CD8-positive, alpha-beta memory T cell (primary cell): ENCODE measurements at regions not wholly inside any gene's neighbourhood (a gene's known extent, or its start where the extent isn't known, plus 50 kb on each side); places are given as distances from the start of the nearest gene placed in this dataset.

Source experiments
- CTCF ChIA-PET: fragments of 350-600 bp; sonication (Branson Sonifier 250); formaldehyde crosslinking; loops from one replicate; lab custom pipeline; 2021; ENCODE audit warnings: antibody characterized with exemption; lab: Charles Lee
- POLR2A ChIA-PET: fragments of 350-600 bp; sonication (Branson Sonifier 250); formaldehyde crosslinking; loops from one replicate; lab custom pipeline; 2021; ENCODE audit warnings: antibody characterized with exemption; lab: Charles Lee
- DNase-seq, 5 donors: peaks; one replicate each; pipeline versions ENCODE4 v3.0.0 to v3.0.0-alpha.2; 2020 to 2022; ENCODE audit warnings: mixed read lengths in 1 of 5
- H3K27ac ChIP-seq: one replicate; pipeline ENCODE4 v1.7.0; 2013; ENCODE audit warnings: low read depth, mild to moderate bottlenecking, low read length, moderate library complexity
- H3K27me3 ChIP-seq: 2 replicates; pipeline ENCODE4 v1.7.0; 2013; ENCODE audit warnings: low read length, mild to moderate bottlenecking; ENCODE audit not compliant: insufficient read depth, poor library complexity, severe bottlenecking
- H3K36me3 ChIP-seq: 2 replicates; pipeline ENCODE4 v1.7.0; 2013; ENCODE audit warnings: mild to moderate bottlenecking, low read length, moderate library complexity; ENCODE audit not compliant: insufficient read depth
- H3K4me1 ChIP-seq: 2 replicates; pipeline ENCODE4 v1.7.0; 2013; ENCODE audit warnings: mild to moderate bottlenecking, low read length, moderate library complexity; ENCODE audit not compliant: insufficient read depth
- H3K4me3 ChIP-seq: 2 replicates; pipeline ENCODE4 v1.7.0; 2013; ENCODE audit warnings: mild to moderate bottlenecking, low read length
- H3K9me3 ChIP-seq: 2 replicates; pipeline ENCODE4 v1.7.0; 2013; ENCODE audit warnings: mild to moderate bottlenecking, low read length
- H3K27ac Mint-ChIP-seq, 8 donors: one replicate each; pipeline ENCODE4 v1.8.0; 2020 to 2021; ENCODE audit warnings: mixed read lengths in 8 of 8, mild to moderate bottlenecking in 6 of 8, inconsistent platforms in 3 of 8, moderate library complexity in 3 of 8
- H3K27me3 Mint-ChIP-seq, 2 donors: one replicate each; pipeline ENCODE4 v1.8.0; 2020 to 2021; ENCODE audit warnings: mixed read lengths in 2 of 2, mild to moderate bottlenecking in 1 of 2, moderate library complexity in 1 of 2
- H3K36me3 Mint-ChIP-seq, 3 donors: one replicate each; pipeline ENCODE4 v1.8.0; 2020 to 2021; ENCODE audit warnings: mixed read lengths in 3 of 3, inconsistent platforms in 1 of 3, mild to moderate bottlenecking in 1 of 3
- H3K4me1 Mint-ChIP-seq, 3 donors: one replicate each; pipeline ENCODE4 v1.8.0; 2020 to 2021; ENCODE audit warnings: mixed read lengths in 3 of 3, inconsistent platforms in 1 of 3, mild to moderate bottlenecking in 1 of 3
- H3K4me3 Mint-ChIP-seq, 7 donors: one replicate each; pipeline ENCODE4 v1.8.0; 2020 to 2021; ENCODE audit warnings: mixed read lengths in 7 of 7, mild to moderate bottlenecking in 6 of 7, moderate library complexity in 4 of 7, inconsistent platforms in 2 of 7
- H3K9me3 Mint-ChIP-seq, 5 donors: one replicate each; pipeline ENCODE4 v1.8.0; 2020 to 2022; ENCODE audit warnings: mixed read lengths in 5 of 5, mild to moderate bottlenecking in 3 of 5, moderate library complexity in 2 of 5, inconsistent platforms in 1 of 5

DNA sequence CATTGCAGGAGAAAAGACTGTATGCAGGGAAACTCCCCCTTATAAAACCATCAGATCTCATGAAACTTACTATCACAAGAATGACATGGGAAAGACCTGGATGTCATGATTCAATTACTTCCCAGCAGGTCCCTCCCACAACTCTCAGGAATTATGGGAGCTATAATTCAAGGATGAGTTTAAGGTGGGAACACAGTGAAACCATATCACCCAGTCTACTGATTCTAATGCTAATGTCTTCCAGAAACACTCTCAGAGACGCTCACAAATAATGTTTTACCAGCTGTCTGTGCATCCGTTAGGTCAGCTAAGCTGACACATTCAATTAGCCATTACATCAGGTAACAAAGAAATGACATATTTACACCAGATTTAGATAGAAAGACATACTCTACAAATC, 637.9 kb downstream of the NLGN4Y start:
- Mint-ChIP-seq H3K9me3 (no peaks in the 10 kb centered on the region), H3K27ac (no peak overlapping the region), H3K4me1 (no peaks in the 10 kb centered on the region), H3K36me3 (no peaks in the 10 kb centered on the region), H3K4me3 (no peak overlapping the region), H3K27me3 (no peaks in the 10 kb centered on the region)
- Histone ChIP-seq H3K27me3 (no peaks in the 10 kb centered on the region), H3K9me3 (no peaks in the 10 kb centered on the region), H3K4me1 (no peaks in the 10 kb centered on the region), H3K27ac (no peak overlapping the region), H3K4me3 (no peak overlapping the region), H3K36me3 (no peaks in the 10 kb centered on the region)
- POLR2A ChIA-PET, result no interaction called here
- CTCF ChIA-PET, result no interaction called here
- no peak for DNase-seq

GRCh38 chrY:15179890-15180289, 655.6 kb downstream of the NLGN4Y start:
- Histone ChIP-seq H3K27me3 (no peaks in the 10 kb centered on the region), H3K9me3 (no peaks in the 10 kb centered on the region), H3K4me3 (no peak overlapping the region), H3K4me1 (no peaks in the 10 kb centered on the region), H3K27ac (no peak overlapping the region), H3K36me3 (no peaks in the 10 kb centered on the region)
- CTCF ChIA-PET, result no interaction called here
- no peaks in the 10 kb centered on the region for H3K9me3 Mint-ChIP-seq
- POLR2A ChIA-PET, result no interaction called here
- H3K27me3 Mint-ChIP-seq, result no peaks in the 10 kb centered on the region
- DNase-seq, result no peak
- no peaks in the 10 kb centered on the region for H3K4me1 Mint-ChIP-seq
- H3K27ac Mint-ChIP-seq, result no peak overlapping the region
- no peaks in the 10 kb centered on the region for H3K36me3 Mint-ChIP-seq
- no peak overlapping the region for H3K4me3 Mint-ChIP-seq

- CTCF ChIA-PET, result no interaction called here
- H3K27me3 ChIP-seq, result no peaks in the 10 kb centered on the region
- no peak overlapping the region for H3K27ac ChIP-seq
- H3K36me3 Mint-ChIP-seq, result no peaks in the 10 kb centered on the region
- no peak overlapping the region for H3K4me3 Mint-ChIP-seq
- no peak overlapping the region for H3K27ac Mint-ChIP-seq
- H3K9me3 Mint-ChIP-seq, result peaks cover 0 to 3% (median 0%) of the 10 kb centered on the region in 5 donors
- no peak overlapping the region for H3K4me3 ChIP-seq
- POLR2A ChIA-PET, result no interaction called here
- no peaks in the 10 kb centered on the region for H3K4me1 Mint-ChIP-seq
- no peaks in the 10 kb centered on the region for H3K4me1 ChIP-seq
- H3K36me3 ChIP-seq, result no peaks in the 10 kb centered on the region
- H3K27me3 Mint-ChIP-seq, result no peaks in the 10 kb centered on the region
- no peak for DNase-seq
- H3K9me3 ChIP-seq, result no peaks in the 10 kb centered on the region
Observed at GRCh38 chrY:15229056-15229455, 704.7 kb downstream of the NLGN4Y start.

DNA sequence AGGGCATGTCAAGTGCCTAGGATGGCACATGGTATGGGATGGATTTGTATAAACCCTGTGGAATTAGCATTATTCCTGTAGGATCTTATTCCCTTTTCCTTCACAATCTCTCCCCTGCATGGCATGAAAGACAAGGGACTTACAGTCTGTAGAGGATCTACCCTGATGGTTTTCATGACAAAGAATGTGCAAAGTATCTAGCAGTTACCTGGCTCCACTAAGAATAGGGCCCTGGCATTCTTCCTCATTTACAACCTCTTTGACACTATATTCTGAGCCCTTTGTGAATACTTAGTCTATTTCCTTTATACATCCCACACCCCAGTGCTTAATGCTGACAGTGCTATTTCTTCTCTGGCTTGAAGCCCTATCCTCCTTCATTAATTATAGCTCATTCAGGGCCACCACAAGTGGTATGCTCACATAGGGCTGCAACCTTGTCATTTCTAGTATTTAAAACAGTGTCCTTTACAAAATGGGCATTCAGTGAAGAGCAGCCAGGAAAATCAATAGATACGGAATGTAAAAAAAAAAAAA, 715.3 kb downstream of the NLGN4Y start:
- DNase-seq, result no peak
- Mint-ChIP-seq H3K36me3 (no peaks in the 10 kb centered on the region), H3K9me3 (no peaks in the 10 kb centered on the region), H3K27me3 (no peaks in the 10 kb centered on the region), H3K27ac (no peak overlapping the region), H3K4me1 (no peaks in the 10 kb centered on the region), H3K4me3 (no peak overlapping the region)
- no peaks in the 10 kb centered on the region for H3K4me1 ChIP-seq
- no peak overlapping the region for H3K27ac ChIP-seq
- no peak overlapping the region for H3K4me3 ChIP-seq
- ChIA-PET POLR2A (no interaction called here), CTCF (no interaction called here)
- H3K36me3 ChIP-seq, result no peaks in the 10 kb centered on the region
- no peaks in the 10 kb centered on the region for H3K27me3 ChIP-seq
- H3K9me3 ChIP-seq, result no peaks in the 10 kb centered on the region

DNA sequence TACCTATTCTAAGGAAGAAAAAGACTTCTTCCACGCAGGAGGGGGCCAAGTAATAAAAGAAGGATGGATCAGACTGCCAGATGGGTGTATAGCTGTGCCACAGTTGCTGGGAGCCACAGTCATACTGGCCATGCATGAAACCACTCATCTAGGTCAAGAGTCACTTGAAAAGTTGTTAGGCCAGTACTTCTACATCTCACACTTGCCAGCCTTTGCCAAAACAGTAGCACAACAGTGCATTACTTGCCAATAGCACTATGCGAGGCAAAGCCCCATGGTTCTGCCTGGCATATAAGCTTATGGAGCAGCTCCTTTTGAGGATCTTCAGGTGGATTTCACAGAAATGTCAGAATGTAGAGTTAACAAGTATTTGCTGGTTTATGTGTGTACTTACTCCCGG, 735.0 kb downstream of the NLGN4Y start:
- Histone ChIP-seq H3K4me3 (no peak overlapping the region), H3K36me3 (no peaks in the 10 kb centered on the region), H3K9me3 (no peaks in the 10 kb centered on the region), H3K27ac (no peak overlapping the region), H3K4me1 (no peaks in the 10 kb centered on the region), H3K27me3 (no peaks in the 10 kb centered on the region)
- POLR2A ChIA-PET, result no interaction called here
- Mint-ChIP-seq H3K4me3 (no peak overlapping the region), H3K36me3 (no peaks in the 10 kb centered on the region), H3K27me3 (no peaks in the 10 kb centered on the region), H3K4me1 (no peaks in the 10 kb centered on the region), H3K27ac (no peak overlapping the region), H3K9me3 (no peaks in the 10 kb centered on the region)
- no peak for DNase-seq
- CTCF ChIA-PET, result no interaction called here

GRCh38 chrY:15286572-15286971, 762.2 kb downstream of the NLGN4Y start:
- ChIA-PET CTCF (no interaction called here), POLR2A (no interaction called here)
- Histone ChIP-seq H3K27me3 (no peaks in the 10 kb centered on the region), H3K9me3 (no peaks in the 10 kb centered on the region), H3K27ac (no peak overlapping the region), H3K36me3 (no peaks in the 10 kb centered on the region), H3K4me3 (no peak overlapping the region), H3K4me1 (no peaks in the 10 kb centered on the region)
- DNase-seq, result no peak
- Mint-ChIP-seq H3K36me3 (no peaks in the 10 kb centered on the region), H3K4me1 (no peaks in the 10 kb centered on the region), H3K27ac (no peak overlapping the region), H3K4me3 (no peak overlapping the region), H3K27me3 (no peaks in the 10 kb centered on the region), H3K9me3 (no peaks in the 10 kb centered on the region)

- CTCF ChIA-PET, result no interaction called here
- no peaks in the 10 kb centered on the region for H3K27me3 ChIP-seq
Observed at GRCh38 chrY:15289821-15290220, 765.5 kb downstream of the NLGN4Y start.

GRCh38 chrY:15292881-15293280, 768.6 kb downstream of the NLGN4Y start:
- Mint-ChIP-seq H3K4me1 (no peaks in the 10 kb centered on the region), H3K27me3 (no peaks in the 10 kb centered on the region), H3K9me3 (no peaks in the 10 kb centered on the region), H3K4me3 (no peak overlapping the region), H3K27ac (no peak overlapping the region), H3K36me3 (no peaks in the 10 kb centered on the region)
- Histone ChIP-seq H3K4me1 (no peaks in the 10 kb centered on the region), H3K27me3 (no peaks in the 10 kb centered on the region), H3K9me3 (no peaks in the 10 kb centered on the region), H3K36me3 (no peaks in the 10 kb centered on the region), H3K27ac (no peak overlapping the region), H3K4me3 (no peak overlapping the region)
- POLR2A ChIA-PET, result no interaction called here
- CTCF ChIA-PET, result no interaction called here
- DNase-seq, result no peak

More at GRCh38 chrY:15289821-15290220, 765.5 kb downstream of the NLGN4Y start:
- Histone ChIP-seq H3K27ac (no peak overlapping the region), H3K4me3 (no peak overlapping the region), H3K4me1 (no peaks in the 10 kb centered on the region), H3K9me3 (no peaks in the 10 kb centered on the region), H3K36me3 (no peaks in the 10 kb centered on the region)
- H3K27me3 Mint-ChIP-seq, result no peaks in the 10 kb centered on the region
- no peak for DNase-seq
- POLR2A ChIA-PET, result no interaction called here
- no peak overlapping the region for H3K4me3 Mint-ChIP-seq
- no peaks in the 10 kb centered on the region for H3K36me3 Mint-ChIP-seq
- H3K27ac Mint-ChIP-seq, result no peak overlapping the region
- no peaks in the 10 kb centered on the region for H3K4me1 Mint-ChIP-seq
- no peaks in the 10 kb centered on the region for H3K9me3 Mint-ChIP-seq

GRCh38 chrY:15301879-15302278, 777.5 kb downstream of the NLGN4Y start:
- H3K9me3 ChIP-seq, result no peaks in the 10 kb centered on the region
- ChIA-PET POLR2A (no interaction called here), CTCF (no interaction called here)
- H3K36me3 ChIP-seq, result no peaks in the 10 kb centered on the region
- Mint-ChIP-seq H3K36me3 (no peaks in the 10 kb centered on the region), H3K4me3 (no peak overlapping the region), H3K27me3 (no peaks in the 10 kb centered on the region), H3K9me3 (no peaks in the 10 kb centered on the region), H3K27ac (no peak overlapping the region), H3K4me1 (no peaks in the 10 kb centered on the region)
- no peak for DNase-seq
- H3K4me3 ChIP-seq, result no peak overlapping the region
- H3K4me1 ChIP-seq, result no peaks in the 10 kb centered on the region
- no peak overlapping the region for H3K27ac ChIP-seq
- no peaks in the 10 kb centered on the region for H3K27me3 ChIP-seq
